ENCODE measurements at regions not wholly inside any gene's neighbourhood (a gene's known extent, or its start where the extent isn't known, plus 50 kb on each side); places are given as distances from the start of the nearest gene placed in this dataset.

DNA sequence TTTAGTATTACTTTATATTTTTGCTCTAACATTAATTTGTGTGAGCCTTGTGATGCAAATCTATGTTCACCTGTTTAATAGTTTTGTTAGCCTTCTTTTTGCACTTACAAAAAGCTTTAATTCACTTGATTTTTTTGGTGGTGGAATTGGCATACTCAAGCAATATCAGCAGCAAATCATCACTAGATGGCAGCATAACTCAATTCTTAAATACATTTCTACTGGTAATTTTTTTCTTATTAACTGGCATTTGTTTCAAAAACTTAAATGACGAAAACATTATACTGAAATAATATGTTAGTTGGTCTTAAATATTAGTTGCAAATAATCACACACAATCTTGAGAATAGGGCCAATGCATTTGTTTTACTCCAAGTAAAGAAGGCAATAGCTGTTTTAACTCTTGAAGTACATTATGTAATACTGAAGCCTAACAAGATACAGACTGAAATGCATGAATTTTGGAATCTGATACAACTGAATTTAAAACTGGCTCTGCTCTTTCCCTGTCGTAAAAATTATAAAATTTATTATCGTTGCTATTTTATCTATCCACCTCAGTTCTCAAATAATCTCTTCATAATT, 151.5 kb downstream of the ATXN7L3B start:
- ATAC-seq: 0 out of 2 replicates have a peak, but pooled peaks have one; percentile 31
- H3K4me3 ChIP-seq (ENCODE audit: low read length): no peak overlapping the region
- H2AFZ ChIP-seq (ENCODE audit: low read length): 0 out of 2 replicates have a peak overlapping the region, but pooled peaks have one; percentile 31
- H3K79me2 ChIP-seq (ENCODE audit: low read length): no peaks in the 10 kb centered on the region
- no peak overlapping the region for H3K4me2 ChIP-seq (ENCODE audit: low read length)
- intact Hi-C loops (cut with micrococcal nuclease): loop anchor here (1.0 to 5.0 kb wide), 4 partner anchors 369 to 816 kb away; no protein-coding TSS in a partner anchor
- no peak for TF ChIP-seq EZH2 (IDR thresholded peaks at IDR 0.05; ENCODE audit: low read length, unreplicated experiment)
- TF ChIP-seq, protein P1, sequence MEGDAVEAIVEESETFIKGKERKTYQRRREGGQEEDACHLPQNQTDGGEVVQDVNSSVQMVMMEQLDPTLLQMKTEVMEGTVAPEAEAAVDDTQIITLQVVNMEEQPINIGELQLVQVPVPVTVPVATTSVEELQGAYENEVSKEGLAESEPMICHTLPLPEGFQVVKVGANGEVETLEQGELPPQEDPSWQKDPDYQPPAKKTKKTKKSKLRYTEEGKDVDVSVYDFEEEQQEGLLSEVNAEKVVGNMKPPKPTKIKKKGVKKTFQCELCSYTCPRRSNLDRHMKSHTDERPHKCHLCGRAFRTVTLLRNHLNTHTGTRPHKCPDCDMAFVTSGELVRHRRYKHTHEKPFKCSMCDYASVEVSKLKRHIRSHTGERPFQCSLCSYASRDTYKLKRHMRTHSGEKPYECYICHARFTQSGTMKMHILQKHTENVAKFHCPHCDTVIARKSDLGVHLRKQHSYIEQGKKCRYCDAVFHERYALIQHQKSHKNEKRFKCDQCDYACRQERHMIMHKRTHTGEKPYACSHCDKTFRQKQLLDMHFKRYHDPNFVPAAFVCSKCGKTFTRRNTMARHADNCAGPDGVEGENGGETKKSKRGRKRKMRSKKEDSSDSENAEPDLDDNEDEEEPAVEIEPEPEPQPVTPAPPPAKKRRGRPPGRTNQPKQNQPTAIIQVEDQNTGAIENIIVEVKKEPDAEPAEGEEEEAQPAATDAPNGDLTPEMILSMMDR (conservative IDR thresholded peaks at IDR 0.05; ENCODE audit: low read depth, low read length): peak; percentile 80
- no peak for TF ChIP-seq EZH2phosphoT487 (IDR thresholded peaks at IDR 0.05; ENCODE audit: borderline replicate concordance, low read length)
- no peaks in the 10 kb centered on the region for H4K20me1 ChIP-seq (ENCODE audit: low read length)
- H3F3A ChIP-seq (ENCODE audit: low read length, unreplicated experiment): no peaks in the 10 kb centered on the region
- no peaks in the 10 kb centered on the region for H3K4me1 ChIP-seq (ENCODE audit: insufficient read depth, low read length)
- ChIA-PET POLR2A (ENCODE audit: unreplicated experiment) (no interaction called here), CTCF (interaction anchor here (0.5 to 0.7 kb wide), 2 partner anchors 16 to 131 kb away, joined by 3 read pairs; no protein-coding TSS in a partner anchor)
- H3K36me3 ChIP-seq (ENCODE audit: low read depth, low read length): no peaks in the 10 kb centered on the region
- H3K9ac ChIP-seq (ENCODE audit: low read length): no peak overlapping the region
- H3K27me3 ChIP-seq (ENCODE audit: low read length): no peaks in the 10 kb centered on the region
- no peak overlapping the region for H3K27ac ChIP-seq (ENCODE audit: low read length)
- H3K9me3 ChIP-seq (ENCODE audit: low read length): no peaks in the 10 kb centered on the region
- DNase-seq: peak; percentile 65
- no TSS peak for BruUV-seq (replicated peaks)
- no peaks in the 10 kb centered on the region for H3K9me2 ChIP-seq (replicated peaks; ENCODE audit: low read length)

DNA sequence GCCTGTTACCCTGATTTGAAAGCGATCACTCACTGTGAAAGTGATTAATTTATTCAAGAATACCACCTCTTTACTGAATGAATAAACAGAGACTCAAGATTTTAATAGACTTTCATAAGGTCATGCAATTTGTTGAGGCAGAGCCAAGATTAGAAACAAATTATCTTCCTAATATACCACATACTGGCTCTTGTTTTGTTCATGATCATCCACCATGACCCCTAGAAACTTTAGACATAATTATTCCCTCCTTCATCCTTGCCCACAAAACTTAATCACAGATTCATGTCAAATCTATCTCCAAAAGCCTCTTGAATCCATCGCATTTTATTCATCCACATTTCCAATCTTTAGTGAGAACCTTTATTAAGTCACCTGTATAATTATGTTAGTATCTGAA, 152.3 kb downstream of the ATXN7L3B start:
- Histone ChIP-seq H3K4me1 (ENCODE audit: insufficient read depth, low read length) (no peaks in the 10 kb centered on the region), H3K4me3 (ENCODE audit: low read length) (no peak overlapping the region), H3K9me3 (ENCODE audit: low read length) (no peaks in the 10 kb centered on the region), H4K20me1 (ENCODE audit: low read length) (no peaks in the 10 kb centered on the region), H3F3A (ENCODE audit: low read length, unreplicated experiment) (no peaks in the 10 kb centered on the region), H3K27ac (ENCODE audit: low read length) (no peak overlapping the region), H3K27me3 (ENCODE audit: low read length) (no peaks in the 10 kb centered on the region), H2AFZ (ENCODE audit: low read length) (no peak overlapping the region), H3K9me2 (replicated peaks; ENCODE audit: low read length) (no peaks in the 10 kb centered on the region), H3K4me2 (ENCODE audit: low read length) (no peak overlapping the region), H3K36me3 (ENCODE audit: low read depth, low read length) (no peaks in the 10 kb centered on the region), H3K79me2 (ENCODE audit: low read length) (no peaks in the 10 kb centered on the region), H3K9ac (ENCODE audit: low read length) (no peak overlapping the region)
- no peak for TF ChIP-seq EZH2phosphoT487 (IDR thresholded peaks at IDR 0.05; ENCODE audit: borderline replicate concordance, low read length)
- no peak for TF ChIP-seq EZH2 (IDR thresholded peaks at IDR 0.05; ENCODE audit: low read length, unreplicated experiment)
- TF ChIP-seq, protein P1 (conservative IDR thresholded peaks at IDR 0.05; ENCODE audit: low read depth, low read length): no peak
- DNase-seq: no peak
- ChIA-PET POLR2A (ENCODE audit: unreplicated experiment) (no interaction called here), CTCF (no interaction called here)
- no peak for ATAC-seq
- intact Hi-C loops (cut with micrococcal nuclease): loop anchor here (1.0 to 5.0 kb wide), 4 partner anchors 368 to 815 kb away; no protein-coding TSS in a partner anchor
- BruUV-seq (replicated peaks): no TSS peak

DNA sequence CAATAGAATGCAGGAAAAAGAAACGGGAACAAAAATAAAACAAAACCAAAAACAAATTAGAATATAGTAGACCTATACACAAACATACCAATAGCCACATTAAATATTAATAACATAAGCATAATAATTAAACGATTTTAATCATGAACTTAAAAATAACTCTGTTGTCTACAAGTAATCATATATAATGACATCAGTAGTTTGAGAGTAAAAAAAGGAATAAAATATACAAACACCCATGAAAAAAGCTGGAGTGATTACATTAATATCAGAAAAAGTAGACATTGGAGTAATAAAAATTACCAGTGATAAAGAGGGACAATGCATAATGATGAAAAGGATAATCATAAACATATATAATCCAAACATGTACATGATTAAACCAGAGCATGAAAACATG, 181.8 kb downstream of the ATXN7L3B start:
- no peaks in the 10 kb centered on the region for H3K79me2 ChIP-seq (ENCODE audit: low read length)
- no peak for ATAC-seq
- H3K4me1 ChIP-seq (ENCODE audit: insufficient read depth, low read length): no peaks in the 10 kb centered on the region
- no peaks in the 10 kb centered on the region for H3K27me3 ChIP-seq (ENCODE audit: low read length)
- no peaks in the 10 kb centered on the region for H3K9me2 ChIP-seq (replicated peaks; ENCODE audit: low read length)
- no peak overlapping the region for H3K4me2 ChIP-seq (ENCODE audit: low read length)
- no peaks in the 10 kb centered on the region for H3K36me3 ChIP-seq (ENCODE audit: low read depth, low read length)
- no peak overlapping the region for H2AFZ ChIP-seq (ENCODE audit: low read length)
- no peaks in the 10 kb centered on the region for H4K20me1 ChIP-seq (ENCODE audit: low read length)
- intact Hi-C loops (cut with micrococcal nuclease): no loop called here
- TF ChIP-seq, protein P1 (conservative IDR thresholded peaks at IDR 0.05; ENCODE audit: low read depth, low read length): no peak
- TF ChIP-seq EZH2phosphoT487 (IDR thresholded peaks at IDR 0.05; ENCODE audit: borderline replicate concordance, low read length) (no peak), EZH2 (IDR thresholded peaks at IDR 0.05; ENCODE audit: low read length, unreplicated experiment) (no peak)
- H3K9ac ChIP-seq (ENCODE audit: low read length): no peak overlapping the region
- POLR2A ChIA-PET (ENCODE audit: unreplicated experiment): no interaction called here
- BruUV-seq (replicated peaks): no TSS peak
- H3F3A ChIP-seq (ENCODE audit: low read length, unreplicated experiment): no peaks in the 10 kb centered on the region
- CTCF ChIA-PET: no interaction called here
- H3K4me3 ChIP-seq (ENCODE audit: low read length): no peak overlapping the region
- H3K9me3 ChIP-seq (ENCODE audit: low read length): no peaks in the 10 kb centered on the region
- no peak overlapping the region for H3K27ac ChIP-seq (ENCODE audit: low read length)
- DNase-seq: no peak

All from PC-3 (cell line).